Neural cell (in vitro differentiated cells): ENCODE measurements at regions not wholly inside any gene's neighbourhood (a gene's known extent, or its start where the extent isn't known, plus 50 kb on each side); places are given as distances from the start of the nearest gene placed in this dataset.
"Not testable (repeated sequence)": the region's sequence is repeated elsewhere in the genome, so short reads cannot be mapped to it uniquely, and the experiment has no call there.

Experiments used
- H2AFZ ChIP-seq: fragments of 200-600, 300-800 bp; sonication (generic), shearing (Covaris generic); 2 replicates; pipeline ENCODE4 v1.6.0; 2014; ENCODE audit warnings: low read depth, mild to moderate bottlenecking, antibody characterized with exemption, low read length, moderate library complexity
- H3F3A ChIP-seq: fragments of 200-600 bp; shearing (Covaris generic); 2 replicates; pipeline ENCODE4 v1.6.1; 2016; ENCODE audit warnings: mild to moderate bottlenecking, moderate library complexity, mixed read lengths, antibody characterized with exemption, low read length; ENCODE audit not compliant: insufficient read depth, poor library complexity, severe bottlenecking
- H3K27ac ChIP-seq: fragments of 200-600, 300-800 bp; sonication (generic), shearing (Covaris generic); 2 replicates; pipeline ENCODE4 v1.5.1; 2014; ENCODE audit warnings: mild to moderate bottlenecking, low read length, moderate library complexity
- H3K27me3 ChIP-seq: fragments of 300-800, 200-600 bp; sonication (generic), shearing (Covaris generic); 2 replicates; pipeline ENCODE4 v1.6.0; 2014; ENCODE audit warnings: mild to moderate bottlenecking, low read depth, low read length, moderate library complexity; ENCODE audit not compliant: insufficient read depth
- H3K36me3 ChIP-seq: fragments of 300-800, 200-600 bp; sonication (generic), shearing (Covaris generic); 2 replicates; pipeline ENCODE4 v1.5.1; 2014; ENCODE audit warnings: mild to moderate bottlenecking, antibody characterized with exemption, low read length, moderate library complexity; ENCODE audit not compliant: insufficient read depth
- H3K4me2 ChIP-seq: fragments of 300-800, 200-600 bp; sonication (generic), shearing (Covaris generic); 2 replicates; pipeline ENCODE4 v1.6.0; 2014; ENCODE audit warnings: mild to moderate bottlenecking, low read length
- H3K4me3 ChIP-seq: fragments of 300-800, 200-600 bp; sonication (generic), shearing (Covaris generic); 2 replicates; pipeline ENCODE4 v1.5.1; 2014; ENCODE audit warnings: mild to moderate bottlenecking, low read length, moderate library complexity
- H3K79me2 ChIP-seq: fragments of 200-600 bp; shearing (Covaris generic); replicated peaks from 2 replicates; pipeline ENCODE4 v1.6.0; 2014; ENCODE audit warnings: mild to moderate bottlenecking, low read length, moderate library complexity; ENCODE audit not compliant: insufficient read depth
- H3K9ac ChIP-seq: fragments of 300-800, 200-600 bp; sonication (generic), shearing (Covaris generic); 2 replicates; pipeline ENCODE4 v1.6.1; 2016; ENCODE audit warnings: mild to moderate bottlenecking, low read length, mixed read lengths
- H3K9me2 ChIP-seq: fragments of 200-600 bp; shearing (Covaris generic); 2 replicates; pipeline ENCODE4 v1.6.1; 2016; ENCODE audit warnings: mild to moderate bottlenecking, low read length, mixed read lengths; ENCODE audit not compliant: insufficient read depth
- H3K9me3 ChIP-seq: fragments of 200-600, 300-800 bp; sonication (generic), shearing (Covaris generic); 2 replicates; pipeline ENCODE4 v1.6.1; 2016; ENCODE audit warnings: mild to moderate bottlenecking, mixed run types, low read length, moderate library complexity, mixed read lengths
- H4K20me1 ChIP-seq: fragments of 200-600 bp; shearing (Covaris generic); 2 replicates; pipeline ENCODE4 v1.6.1; 2016; ENCODE audit warnings: mild to moderate bottlenecking, mixed run types; ENCODE audit not compliant: insufficient read depth
- EP300 ChIP-seq: fragments of 450-650 bp; conservative IDR thresholded peaks from 2 replicates; pipeline ENCODE4 v1.6.1; 2014; ENCODE audit warnings: antibody characterized with exemption, mild to moderate bottlenecking, moderate library complexity; ENCODE audit not compliant: poor library complexity, severe bottlenecking
- EZH2 ChIP-seq: fragments of 200-600, 300-800 bp; shearing (Covaris generic), sonication (generic); IDR thresholded peaks from 2 replicates; pipeline ENCODE4 v1.6.1; 2014; ENCODE audit warnings: antibody characterized with exemption, low read length, borderline replicate concordance, mild to moderate bottlenecking; ENCODE audit not compliant: insufficient read depth, poor library complexity, severe bottlenecking
- MXI1 ChIP-seq: fragments of 450-650 bp; conservative IDR thresholded peaks from 2 replicates; pipeline ENCODE4 v1.6.1; 2014; ENCODE audit warnings: antibody characterized with exemption, mild to moderate bottlenecking; ENCODE audit not compliant: poor library complexity, severe bottlenecking
- POLR2AphosphoS5 ChIP-seq: IDR thresholded peaks from 2 replicates; pipeline ENCODE4 v1.6.1; 2012
- RAD21 ChIP-seq: fragments of 450-650 bp; conservative IDR thresholded peaks from 2 replicates; pipeline ENCODE4 v1.6.1; 2014; ENCODE audit warnings: antibody characterized with exemption, mild to moderate bottlenecking, moderate library complexity
- SMC3 ChIP-seq: fragments of 450-650 bp; conservative IDR thresholded peaks from 2 replicates; pipeline ENCODE4 v1.6.1; 2014; ENCODE audit warnings: antibody characterized with exemption, mild to moderate bottlenecking, moderate library complexity; ENCODE audit not compliant: poor library complexity
- TAF1 ChIP-seq: IDR thresholded peaks from 2 replicates; pipeline ENCODE4 v1.6.1; 2012; ENCODE audit warnings: low read depth
- TF ChIP-seq, protein P1 (sequence below): IDR thresholded peaks from 2 replicates; pipeline ENCODE4 v1.6.1; 2012; ENCODE audit warnings: borderline replicate concordance
- TF ChIP-seq, protein P2 (sequence below): fragments of 450-650 bp; IDR thresholded peaks from 2 replicates; pipeline ENCODE4 v1.5.1; 2014; ENCODE audit warnings: antibody characterized with exemption, mild to moderate bottlenecking, moderate library complexity; ENCODE audit not compliant: poor library complexity, severe bottlenecking

GRCh38 chr1:117308311-117308916, 58.8 kb upstream of the MAN1A2 start:
- H3F3A ChIP-seq: no peaks in the 10 kb centered on the region
- H4K20me1 ChIP-seq: no peaks in the 10 kb centered on the region
- H3K9ac ChIP-seq: no peak overlapping the region
- H3K4me3 ChIP-seq: no peak overlapping the region
- no peaks in the 10 kb centered on the region for H3K79me2 ChIP-seq
- no peaks in the 10 kb centered on the region for H3K9me3 ChIP-seq
- H3K27me3 ChIP-seq: no peaks in the 10 kb centered on the region
- no peaks in the 10 kb centered on the region for H3K9me2 ChIP-seq
- no peak overlapping the region for H3K27ac ChIP-seq
- H2AFZ ChIP-seq: no peak overlapping the region
- no peak overlapping the region for H3K4me2 ChIP-seq
- TF ChIP-seq EP300: peak; percentile 60
- TF ChIP-seq POLR2AphosphoS5: peak; percentile 56
- no peak for TF ChIP-seq EZH2
- no peaks in the 10 kb centered on the region for H3K36me3 ChIP-seq

GRCh38 chr1:117301901-117302300, 65.3 kb upstream of the MAN1A2 start:
- Histone ChIP-seq H3K9me2 (no peaks in the 10 kb centered on the region), H4K20me1 (no peaks in the 10 kb centered on the region), H2AFZ (no peak overlapping the region), H3K4me2 (no peak overlapping the region), H3K4me3 (no peak overlapping the region), H3K27ac (no peak overlapping the region), H3K9ac (no peak overlapping the region), H3K9me3 (no peaks in the 10 kb centered on the region), H3K27me3 (no peaks in the 10 kb centered on the region), H3K36me3 (no peaks in the 10 kb centered on the region), H3K79me2 (no peaks in the 10 kb centered on the region), H3F3A (no peaks in the 10 kb centered on the region)
- TF ChIP-seq, protein P1, sequence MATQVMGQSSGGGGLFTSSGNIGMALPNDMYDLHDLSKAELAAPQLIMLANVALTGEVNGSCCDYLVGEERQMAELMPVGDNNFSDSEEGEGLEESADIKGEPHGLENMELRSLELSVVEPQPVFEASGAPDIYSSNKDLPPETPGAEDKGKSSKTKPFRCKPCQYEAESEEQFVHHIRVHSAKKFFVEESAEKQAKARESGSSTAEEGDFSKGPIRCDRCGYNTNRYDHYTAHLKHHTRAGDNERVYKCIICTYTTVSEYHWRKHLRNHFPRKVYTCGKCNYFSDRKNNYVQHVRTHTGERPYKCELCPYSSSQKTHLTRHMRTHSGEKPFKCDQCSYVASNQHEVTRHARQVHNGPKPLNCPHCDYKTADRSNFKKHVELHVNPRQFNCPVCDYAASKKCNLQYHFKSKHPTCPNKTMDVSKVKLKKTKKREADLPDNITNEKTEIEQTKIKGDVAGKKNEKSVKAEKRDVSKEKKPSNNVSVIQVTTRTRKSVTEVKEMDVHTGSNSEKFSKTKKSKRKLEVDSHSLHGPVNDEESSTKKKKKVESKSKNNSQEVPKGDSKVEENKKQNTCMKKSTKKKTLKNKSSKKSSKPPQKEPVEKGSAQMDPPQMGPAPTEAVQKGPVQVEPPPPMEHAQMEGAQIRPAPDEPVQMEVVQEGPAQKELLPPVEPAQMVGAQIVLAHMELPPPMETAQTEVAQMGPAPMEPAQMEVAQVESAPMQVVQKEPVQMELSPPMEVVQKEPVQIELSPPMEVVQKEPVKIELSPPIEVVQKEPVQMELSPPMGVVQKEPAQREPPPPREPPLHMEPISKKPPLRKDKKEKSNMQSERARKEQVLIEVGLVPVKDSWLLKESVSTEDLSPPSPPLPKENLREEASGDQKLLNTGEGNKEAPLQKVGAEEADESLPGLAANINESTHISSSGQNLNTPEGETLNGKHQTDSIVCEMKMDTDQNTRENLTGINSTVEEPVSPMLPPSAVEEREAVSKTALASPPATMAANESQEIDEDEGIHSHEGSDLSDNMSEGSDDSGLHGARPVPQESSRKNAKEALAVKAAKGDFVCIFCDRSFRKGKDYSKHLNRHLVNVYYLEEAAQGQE: no peak
- TF ChIP-seq, protein P2, sequence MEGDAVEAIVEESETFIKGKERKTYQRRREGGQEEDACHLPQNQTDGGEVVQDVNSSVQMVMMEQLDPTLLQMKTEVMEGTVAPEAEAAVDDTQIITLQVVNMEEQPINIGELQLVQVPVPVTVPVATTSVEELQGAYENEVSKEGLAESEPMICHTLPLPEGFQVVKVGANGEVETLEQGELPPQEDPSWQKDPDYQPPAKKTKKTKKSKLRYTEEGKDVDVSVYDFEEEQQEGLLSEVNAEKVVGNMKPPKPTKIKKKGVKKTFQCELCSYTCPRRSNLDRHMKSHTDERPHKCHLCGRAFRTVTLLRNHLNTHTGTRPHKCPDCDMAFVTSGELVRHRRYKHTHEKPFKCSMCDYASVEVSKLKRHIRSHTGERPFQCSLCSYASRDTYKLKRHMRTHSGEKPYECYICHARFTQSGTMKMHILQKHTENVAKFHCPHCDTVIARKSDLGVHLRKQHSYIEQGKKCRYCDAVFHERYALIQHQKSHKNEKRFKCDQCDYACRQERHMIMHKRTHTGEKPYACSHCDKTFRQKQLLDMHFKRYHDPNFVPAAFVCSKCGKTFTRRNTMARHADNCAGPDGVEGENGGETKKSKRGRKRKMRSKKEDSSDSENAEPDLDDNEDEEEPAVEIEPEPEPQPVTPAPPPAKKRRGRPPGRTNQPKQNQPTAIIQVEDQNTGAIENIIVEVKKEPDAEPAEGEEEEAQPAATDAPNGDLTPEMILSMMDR: no peak
- TF ChIP-seq EP300 (no peak), TAF1 (no peak), EZH2 (no peak), MXI1 (no peak), SMC3 (no peak), RAD21 (no peak), POLR2AphosphoS5 (no peak)

GRCh38 chr1:117300183-117300582, 67.1 kb upstream of the MAN1A2 start:
- not testable (repeated sequence) for H3F3A ChIP-seq, H3K9ac ChIP-seq, H4K20me1 ChIP-seq

More at GRCh38 chr1:117300183-117300582, 67.1 kb upstream of the MAN1A2 start:
- not testable (repeated sequence) for H3K9me3 ChIP-seq, H3K4me3 ChIP-seq, H3K27me3 ChIP-seq, H3K36me3 ChIP-seq, H3K27ac ChIP-seq, H3K4me2 ChIP-seq, H3K9me2 ChIP-seq, H3K79me2 ChIP-seq, H2AFZ ChIP-seq
